ENCODE measurements at regions not wholly inside any gene's neighbourhood (a gene's known extent, or its start where the extent isn't known, plus 50 kb on each side); places are given as distances from the start of the nearest gene placed in this dataset.
A peak's percentile ranks its signal among the peaks of the same experiment; 100 is the strongest.

GRCh38 chr7:46145412-46145811 is 224.3 kb upstream of the IGFBP3 start:
- peak overlapping the region; percentile 44 for H3K9ac ChIP-seq (ENCODE audit: low read length)
- peaks cover 20% of the 10 kb centered on the region for H3K4me1 ChIP-seq (ENCODE audit: insufficient read depth, low read length)
- Mint-ChIP-seq H3K4me1 (ENCODE audit: low read depth, unreplicated experiment) (peaks cover 37% of the 10 kb centered on the region), H3K36me3 (ENCODE audit: low read depth, unreplicated experiment) (peaks cover 1% of the 10 kb centered on the region), H3K27me3 (ENCODE audit: low read depth, unreplicated experiment) (no peaks in the 10 kb centered on the region), H3K9me3 (ENCODE audit: unreplicated experiment) (peaks cover 14% of the 10 kb centered on the region), H3K27ac (ENCODE audit: unreplicated experiment) (peak overlapping the region; percentile 99), H3K4me3 (ENCODE audit: unreplicated experiment) (peak overlapping the region; percentile 36)
- H3K79me2 ChIP-seq (ENCODE audit: insufficient read depth, low read length) = no peaks in the 10 kb centered on the region
- no peak overlapping the region for H3K4me3 ChIP-seq (ENCODE audit: insufficient read depth, low read depth, low read length)
- peak overlapping the region; percentile 16 for H3K4me2 ChIP-seq (ENCODE audit: low read length)
- DNase-seq (ENCODE audit: low read depth) (peak; percentile 100), FAIRE-seq (peak; percentile 99)
- H3K9me3 ChIP-seq (ENCODE audit: insufficient read depth, low read depth, low read length) = no peaks in the 10 kb centered on the region
- no peaks in the 10 kb centered on the region for H3K27me3 ChIP-seq (ENCODE audit: insufficient read depth, low read length)
- TF ChIP-seq CTCF (IDR thresholded peaks at IDR 0.05; ENCODE audit: insufficient read depth, low read depth, low read length) (no peak), EZH2 (IDR thresholded peaks at IDR 0.05; ENCODE audit: insufficient read depth, low read length) (no peak)
- no peaks in the 10 kb centered on the region for H3K36me3 ChIP-seq (ENCODE audit: insufficient read depth, low read length)
- no peak overlapping the region for H2AFZ ChIP-seq (ENCODE audit: low read depth, low read length)
- no peaks in the 10 kb centered on the region for H4K20me1 ChIP-seq (ENCODE audit: insufficient read depth, low read length)
- H3K27ac ChIP-seq (ENCODE audit: low read depth, low read length) = peak overlapping the region; percentile 74

- H4K20me1 ChIP-seq (ENCODE audit: insufficient read depth, low read length) = no peaks in the 10 kb centered on the region
- peak overlapping the region; percentile 16 for H3K4me2 ChIP-seq (ENCODE audit: low read length)
- Mint-ChIP-seq H3K27me3 (ENCODE audit: low read depth, unreplicated experiment) (no peaks in the 10 kb centered on the region), H3K9me3 (ENCODE audit: unreplicated experiment) (peaks cover 14% of the 10 kb centered on the region), H3K36me3 (ENCODE audit: low read depth, unreplicated experiment) (peaks cover 1% of the 10 kb centered on the region), H3K4me3 (ENCODE audit: unreplicated experiment) (no peak overlapping the region), H3K27ac (ENCODE audit: unreplicated experiment) (peak overlapping the region; percentile 99), H3K4me1 (ENCODE audit: low read depth, unreplicated experiment) (peaks cover 37% of the 10 kb centered on the region)
- DNase-seq (ENCODE audit: low read depth) = no peak
- H3K4me3 ChIP-seq (ENCODE audit: insufficient read depth, low read depth, low read length) = no peak overlapping the region
- H3K79me2 ChIP-seq (ENCODE audit: insufficient read depth, low read length) = no peaks in the 10 kb centered on the region
- H3K27ac ChIP-seq (ENCODE audit: low read depth, low read length) = peak overlapping the region; percentile 74
- peak; percentile 85 for FAIRE-seq
- no peaks in the 10 kb centered on the region for H3K27me3 ChIP-seq (ENCODE audit: insufficient read depth, low read length)
- no peak for TF ChIP-seq CTCF (IDR thresholded peaks at IDR 0.05; ENCODE audit: insufficient read depth, low read depth, low read length)
- no peak for TF ChIP-seq EZH2 (IDR thresholded peaks at IDR 0.05; ENCODE audit: insufficient read depth, low read length)
- no peaks in the 10 kb centered on the region for H3K36me3 ChIP-seq (ENCODE audit: insufficient read depth, low read length)
- H3K4me1 ChIP-seq (ENCODE audit: insufficient read depth, low read length) = peaks cover 21% of the 10 kb centered on the region
- H3K9ac ChIP-seq (ENCODE audit: low read length) = peak overlapping the region; percentile 44
- no peaks in the 10 kb centered on the region for H3K9me3 ChIP-seq (ENCODE audit: insufficient read depth, low read depth, low read length)
- H2AFZ ChIP-seq (ENCODE audit: low read depth, low read length) = no peak overlapping the region
Measured at GRCh38 chr7:46143949-46144917, 223.2 kb upstream of the IGFBP3 start.

GRCh38 chr7:46143421-46143820 is 222.3 kb upstream of the IGFBP3 start:
- H3K4me3 ChIP-seq (ENCODE audit: insufficient read depth, low read depth, low read length) = no peak overlapping the region
- H3K9me3 ChIP-seq (ENCODE audit: insufficient read depth, low read depth, low read length) = no peaks in the 10 kb centered on the region
- peak; percentile 17 for FAIRE-seq
- no peaks in the 10 kb centered on the region for H3K27me3 ChIP-seq (ENCODE audit: insufficient read depth, low read length)
- no peaks in the 10 kb centered on the region for H4K20me1 ChIP-seq (ENCODE audit: insufficient read depth, low read length)
- no peak for TF ChIP-seq EZH2 (IDR thresholded peaks at IDR 0.05; ENCODE audit: insufficient read depth, low read length)
- no peak for TF ChIP-seq CTCF (IDR thresholded peaks at IDR 0.05; ENCODE audit: insufficient read depth, low read depth, low read length)
- Mint-ChIP-seq H3K27me3 (ENCODE audit: low read depth, unreplicated experiment) (no peaks in the 10 kb centered on the region), H3K27ac (ENCODE audit: unreplicated experiment) (peak overlapping the region; percentile 99), H3K9me3 (ENCODE audit: unreplicated experiment) (peaks cover 14% of the 10 kb centered on the region), H3K4me3 (ENCODE audit: unreplicated experiment) (no peak overlapping the region), H3K4me1 (ENCODE audit: low read depth, unreplicated experiment) (peaks cover 45% of the 10 kb centered on the region), H3K36me3 (ENCODE audit: low read depth, unreplicated experiment) (peaks cover 1% of the 10 kb centered on the region)
- no peaks in the 10 kb centered on the region for H3K36me3 ChIP-seq (ENCODE audit: insufficient read depth, low read length)
- no peak overlapping the region for H2AFZ ChIP-seq (ENCODE audit: low read depth, low read length)
- no peaks in the 10 kb centered on the region for H3K79me2 ChIP-seq (ENCODE audit: insufficient read depth, low read length)
- H3K4me2 ChIP-seq (ENCODE audit: low read length) = no peak overlapping the region
- no peak overlapping the region for H3K9ac ChIP-seq (ENCODE audit: low read length)
- no peak overlapping the region for H3K27ac ChIP-seq (ENCODE audit: low read depth, low read length)
- DNase-seq (ENCODE audit: low read depth) = no peak
- H3K4me1 ChIP-seq (ENCODE audit: insufficient read depth, low read length) = peaks cover 25% of the 10 kb centered on the region
